Transverse colon (tissue), 4 donors: ENCODE measurements at regions not wholly inside any gene's neighbourhood (a gene's known extent, or its start where the extent isn't known, plus 50 kb on each side); places are given as distances from the start of the nearest gene placed in this dataset.
"Not testable (repeated sequence)": the region's sequence is repeated elsewhere in the genome, so short reads cannot be mapped to it uniquely, and the experiment has no call there.

Source experiments
- DNase-seq: peaks from one replicate; pipeline ENCODE4 v3.0.0-alpha.2; 2019
- H3K27ac ChIP-seq, 4 donors: fragments of 200-600 bp; sonication (generic); 2 replicates each; pipeline ENCODE4 v1.5.1; 2016 to 2018; ENCODE audit warnings: inconsistent platforms in 4 of 4
- H3K27me3 ChIP-seq: fragments of 200-600 bp; sonication (generic); 2 replicates; pipeline ENCODE4 v1.5.1; 2017; ENCODE audit warnings: inconsistent platforms
- H3K36me3 ChIP-seq, 4 donors: fragments of 200-600 bp; sonication (generic); 2 replicates each; pipeline ENCODE4 v1.5.1; 2017 to 2019; ENCODE audit warnings: inconsistent platforms in 4 of 4
- H3K4me1 ChIP-seq, 4 donors: fragments of 200-600 bp; sonication (generic); 2 replicates each; pipeline ENCODE4 v1.5.1; 2017 to 2020; ENCODE audit warnings: inconsistent platforms in 4 of 4
- H3K4me3 ChIP-seq, 4 donors: fragments of 200-600 bp; sonication (generic); 1 replicate in 1 of 4; 2 replicates in 3 of 4; pipeline versions ENCODE4 v1.5.1 to v1.6.1; 2017 to 2019; ENCODE audit warnings: inconsistent platforms in 4 of 4
- H3K9me3 ChIP-seq, 2 donors: fragments of 200-600 bp; sonication (generic); 2 replicates each; pipeline ENCODE4 v1.5.1; 2017 to 2019; ENCODE audit warnings: inconsistent platforms in 2 of 2
- CTCF ChIP-seq, 5 experiments: fragments of 200-600 bp in 3 of 5; fragments of 450-650 bp in 2 of 5; sonication (generic) in 3 of 5; IDR thresholded peaks; 1 replicate in 2 of 5; 2 replicates in 3 of 5; pipeline ENCODE4 v1.5.1; 2016 to 2017; ENCODE audit warnings: antibody characterized with exemption in 5 of 5, inconsistent platforms in 3 of 5, mild to moderate bottlenecking in 2 of 5, moderate library complexity in 1 of 5
- EP300 ChIP-seq: sonication (generic); formaldehyde crosslinking; IDR thresholded peaks from one replicate; pipeline ENCODE4 v1.6.1; 2017; ENCODE audit warnings: antibody characterized with exemption, low read depth
- POLR2A ChIP-seq: fragments of 450-650 bp; IDR thresholded peaks from one replicate; pipeline ENCODE4 v1.6.1; 2016; ENCODE audit warnings: antibody characterized with exemption, mild to moderate bottlenecking, moderate library complexity
- POLR2AphosphoS5 ChIP-seq, 3 donors: sonication (generic); formaldehyde crosslinking; IDR thresholded peaks; one replicate each; pipeline ENCODE4 v1.6.1; 2016; ENCODE audit warnings: antibody characterized with exemption in 3 of 3
- WGBS, 2 donors: methylation state at CpG; one replicate each; pipeline ENCODE4 v1.1.5; 2018; ENCODE audit warnings: low coverage in 1 of 2; 5-methylcytosine and 5-hydroxymethylcytosine counted together
- in situ Hi-C, 4 donors: fragments of 200-750 bp; cut with MboI; loops; one replicate each; pipeline versions ENCODE4 v1.15.0 to v1.15.1; 2017; ENCODE audit warnings: low sequenced_read_pairs in 3 of 4, low pct_ligation_motif_present in 1 of 4, low pct_unique_long_range_greater_than_20kb in 1 of 4
- intact Hi-C: fragments of 100-400 bp; cut with DNase I; formaldehyde crosslinking; loops from one replicate; pipeline ENCODE4 v1.15.1; 2023; ENCODE audit warnings: low total_unique reads

- in situ Hi-C loops: no loop called here
- no peak for TF ChIP-seq EP300
- no peak for TF ChIP-seq POLR2A
- no peak for TF ChIP-seq POLR2AphosphoS5 (IDR thresholded peaks at IDR 0.05)
- TF ChIP-seq CTCF (IDR thresholded peaks at IDR 0.05): no peak
Observed at GRCh38 chr3:43236008-43236407, 50.3 kb upstream of the SNRK start.

GRCh38 chr3:43233062-43233461 is 53.3 kb upstream of the SNRK start:
- no peaks in the 10 kb centered on the region for H3K36me3 ChIP-seq
- no peaks in the 10 kb centered on the region for H3K4me1 ChIP-seq
- H3K9me3 ChIP-seq: peaks cover 0 to under 1% of the 10 kb centered on the region in 2 donors
- no peaks in the 10 kb centered on the region for H3K27me3 ChIP-seq
- in situ Hi-C loops (no loop called here), intact Hi-C loops (no loop called here)
- TF ChIP-seq EP300 (no peak), POLR2AphosphoS5 (IDR thresholded peaks at IDR 0.05) (no peak)
- H3K4me3 ChIP-seq: no peak overlapping the region
- 76 to 80% methylated on average over 2 to 3 of the region's 3 CpGs for WGBS, 2 donors
- no peak overlapping the region for H3K27ac ChIP-seq
- no peak for DNase-seq

More at GRCh38 chr3:43236008-43236407, 50.3 kb upstream of the SNRK start:
- intact Hi-C loops: no loop called here
- H3K27me3 ChIP-seq: no peaks in the 10 kb centered on the region
- no peak for DNase-seq
- H3K27ac ChIP-seq: no peak overlapping the region
- H3K9me3 ChIP-seq: no peaks in the 10 kb centered on the region
- no peaks in the 10 kb centered on the region for H3K36me3 ChIP-seq
- H3K4me3 ChIP-seq: no peak overlapping the region
- H3K4me1 ChIP-seq: no peaks in the 10 kb centered on the region
- WGBS, 2 donors: 88 to 90% methylated on average over 1 of the region's 1 CpG

GRCh38 chr3:43231276-43232000 is 54.9 kb upstream of the SNRK start:
- in situ Hi-C loops (no loop called here), intact Hi-C loops (no loop called here)
- DNase-seq: no peak
- Histone ChIP-seq H3K36me3 (no peaks in the 10 kb centered on the region), H3K9me3 (peaks cover 4 to 7% of the 10 kb centered on the region in 2 donors), H3K4me3 (no peak overlapping the region), H3K4me1 (no peaks in the 10 kb centered on the region), H3K27me3 (no peaks in the 10 kb centered on the region), H3K27ac (no peak overlapping the region)
- WGBS, 2 donors: 70 to 79% methylated on average over 6 of the region's 6 CpGs
- TF ChIP-seq POLR2AphosphoS5 (IDR thresholded peaks at IDR 0.05) (no peak), CTCF (IDR thresholded peaks at IDR 0.05) (no peak), POLR2A (no peak), EP300 (no peak)

GRCh38 chr3:43229865-43230264 is 56.5 kb upstream of the SNRK start:
- H3K36me3 ChIP-seq, H3K27me3 ChIP-seq, H3K27ac ChIP-seq, H3K9me3 ChIP-seq, H3K4me1 ChIP-seq, DNase-seq, intact Hi-C loops, H3K4me3 ChIP-seq: not testable (repeated sequence)
- WGBS, 2 donors: 92 to 93% methylated on average over 2 to 4 of the region's 4 CpGs
- in situ Hi-C loops: loop anchor here in 1 of 4 donors (10.0 kb wide), 1 partner anchor 275 kb away; no protein-coding TSS in a partner anchor

- H3K4me1 ChIP-seq, H3K27ac ChIP-seq, H3K27me3 ChIP-seq, DNase-seq, H3K36me3 ChIP-seq, H3K9me3 ChIP-seq, intact Hi-C loops, H3K4me3 ChIP-seq: not testable (repeated sequence)
- in situ Hi-C loops: loop anchor here in 1 of 4 donors (10.0 kb wide), 1 partner anchor 277 kb away; no protein-coding TSS in a partner anchor
- WGBS, 2 donors: 33 to 58% methylated on average over 1 of the region's 1 CpG
Observed at GRCh38 chr3:43227685-43228084, 58.7 kb upstream of the SNRK start.
